KOPT-K1 (cell line): ENCODE measurements at regions not wholly inside any gene's neighbourhood (a gene's known extent, or its start where the extent isn't known, plus 50 kb on each side); places are given as distances from the start of the nearest gene placed in this dataset.

Experiments
- H3K27ac ChIP-seq: fragments of 200-600 bp; sonication (generic); 2 replicates; pipeline ENCODE4 v1.5.1; 2016; ENCODE audit warnings: antibody characterized with exemption, mild to moderate bottlenecking, low read depth, low read length; ENCODE audit not compliant: poor library complexity, severe bottlenecking
- H3K36me3 ChIP-seq: fragments of 200-600 bp; sonication (generic); 2 replicates; pipeline ENCODE4 v1.5.1; 2017; ENCODE audit warnings: antibody characterized with exemption, mild to moderate bottlenecking, low read length, moderate library complexity; ENCODE audit not compliant: insufficient read depth
- H3K9me3 ChIP-seq: fragments of 200-600 bp; sonication (generic); 2 replicates; pipeline ENCODE4 v1.5.1; 2017; ENCODE audit warnings: antibody characterized with exemption, low read length, mild to moderate bottlenecking; ENCODE audit not compliant: insufficient read depth, poor library complexity, severe bottlenecking

DNA sequence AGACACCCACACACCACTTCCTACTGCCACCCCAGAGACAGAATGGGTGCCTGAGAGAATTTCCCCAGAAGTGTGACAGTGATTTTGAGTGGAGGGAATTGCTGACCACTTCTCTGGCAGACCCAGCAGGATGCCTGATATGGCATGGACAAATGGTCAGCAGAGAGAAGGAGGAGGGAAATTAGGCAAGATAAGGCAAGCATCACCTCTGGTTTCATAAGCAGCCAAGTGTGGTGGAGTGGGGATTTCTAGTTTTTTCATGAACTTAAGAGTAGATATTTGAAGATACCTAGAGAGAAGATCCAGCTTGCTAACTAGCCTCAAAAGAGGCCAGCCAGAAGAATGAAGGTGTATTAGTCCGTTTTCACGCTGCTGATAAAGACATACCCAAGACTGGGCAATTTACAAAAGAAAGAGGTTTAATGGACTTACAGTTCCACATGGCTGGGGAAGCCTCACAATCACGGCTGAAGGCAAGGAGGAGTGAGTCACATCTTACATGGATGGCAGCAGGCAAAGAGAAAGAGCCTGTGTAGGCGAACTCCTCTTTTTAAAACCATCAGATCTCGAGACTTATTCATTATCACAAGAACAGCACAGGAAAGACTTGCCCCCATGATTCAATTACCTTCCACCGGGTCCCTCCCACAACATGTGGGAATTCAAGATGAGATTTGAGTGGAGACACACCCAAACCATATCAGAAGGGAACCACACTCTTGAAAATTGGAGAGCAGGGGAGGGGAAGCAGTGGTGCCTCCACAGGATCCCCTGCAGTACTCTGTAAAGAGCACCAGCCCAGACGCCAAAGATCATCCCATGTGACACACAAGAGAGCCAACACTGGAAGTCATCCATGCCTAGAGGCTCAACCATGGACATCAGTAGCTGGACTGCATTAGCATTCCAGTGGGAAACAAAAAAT is 64.2 kb downstream of the RBM43 start:
- Histone ChIP-seq H3K27ac (no peak overlapping the region), H3K9me3 (no peaks in the 10 kb centered on the region), H3K36me3 (no peaks in the 10 kb centered on the region)

DNA sequence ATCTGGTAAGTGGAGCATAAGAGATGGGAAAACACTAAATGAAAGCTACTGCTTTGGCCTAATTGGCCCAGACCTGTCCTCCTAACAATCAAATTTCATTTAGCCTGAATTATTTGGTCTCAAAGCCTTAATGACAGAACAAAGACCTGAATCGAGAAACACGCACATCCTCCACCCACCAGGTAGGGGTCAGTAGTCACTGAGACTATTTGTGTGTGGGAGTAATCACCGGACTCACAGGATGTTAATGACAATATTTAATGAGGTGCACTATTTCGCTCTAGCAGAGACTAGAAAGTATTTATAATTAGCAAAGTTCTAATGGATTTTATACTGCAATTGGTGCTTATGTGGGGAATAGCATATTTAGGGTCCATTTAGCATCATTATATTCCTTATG is 68.1 kb downstream of the RBM43 start:
- no peak overlapping the region for H3K27ac ChIP-seq

DNA sequence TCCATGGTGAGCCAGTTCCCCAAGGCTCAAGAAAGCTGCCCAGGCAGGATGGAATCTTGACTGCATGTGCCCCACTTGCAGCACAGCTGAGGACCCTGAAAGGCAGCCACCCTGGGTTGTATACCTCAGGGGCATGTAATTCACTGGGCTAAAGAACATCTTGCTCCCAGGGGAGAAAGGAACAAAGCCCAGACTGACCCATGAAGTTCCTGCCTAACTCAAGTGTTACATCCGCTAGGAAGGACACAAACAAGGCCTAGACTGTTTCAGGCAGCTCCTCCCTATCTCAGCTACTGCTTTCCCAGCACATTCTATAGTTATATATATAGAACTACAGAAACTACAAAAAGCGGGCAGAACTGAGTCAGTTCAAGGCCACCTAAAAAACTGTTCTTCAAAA is 69.0 kb downstream of the RBM43 start:
- Histone ChIP-seq H3K27ac (no peak overlapping the region), H3K36me3 (no peaks in the 10 kb centered on the region), H3K9me3 (no peaks in the 10 kb centered on the region)

More for the DNA sequence above, 68.1 kb downstream of the RBM43 start:
- Histone ChIP-seq H3K36me3 (no peaks in the 10 kb centered on the region), H3K9me3 (no peaks in the 10 kb centered on the region)

- Histone ChIP-seq H3K9me3 (no peaks in the 10 kb centered on the region), H3K27ac (no peak overlapping the region), H3K36me3 (no peaks in the 10 kb centered on the region)
Observed at GRCh38 chr2:151191001-151191400, 70.7 kb downstream of the RBM43 start.

DNA sequence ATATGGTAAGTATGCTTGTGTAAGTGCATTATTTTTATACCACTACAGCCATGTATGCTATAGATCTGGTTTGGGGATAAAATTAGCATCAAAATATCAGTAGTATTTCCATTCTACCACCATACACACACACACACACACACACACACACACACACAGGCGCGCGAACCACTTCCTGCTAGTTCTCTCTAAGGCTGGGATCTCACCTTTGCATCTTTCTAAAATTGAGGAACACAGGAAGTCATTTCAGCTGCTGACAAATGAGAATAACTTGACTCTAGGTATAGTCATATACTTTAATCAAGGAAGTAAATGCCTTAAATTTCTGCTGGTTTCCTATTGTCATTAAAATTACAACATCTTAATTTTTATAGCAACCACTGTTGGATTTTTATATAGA is 72.5 kb downstream of the RBM43 start:
- no peaks in the 10 kb centered on the region for H3K9me3 ChIP-seq
- no peak overlapping the region for H3K27ac ChIP-seq
- no peaks in the 10 kb centered on the region for H3K36me3 ChIP-seq

- H3K27ac ChIP-seq, result no peak overlapping the region
- H3K36me3 ChIP-seq, result no peaks in the 10 kb centered on the region
- no peaks in the 10 kb centered on the region for H3K9me3 ChIP-seq
Observed at GRCh38 chr2:151186011-151186410, 75.7 kb downstream of the RBM43 start.

GRCh38 chr2:151182899-151183809 is 78.5 kb downstream of the RBM43 start:
- Histone ChIP-seq H3K36me3 (no peaks in the 10 kb centered on the region), H3K27ac (no peak overlapping the region), H3K9me3 (no peaks in the 10 kb centered on the region)

DNA sequence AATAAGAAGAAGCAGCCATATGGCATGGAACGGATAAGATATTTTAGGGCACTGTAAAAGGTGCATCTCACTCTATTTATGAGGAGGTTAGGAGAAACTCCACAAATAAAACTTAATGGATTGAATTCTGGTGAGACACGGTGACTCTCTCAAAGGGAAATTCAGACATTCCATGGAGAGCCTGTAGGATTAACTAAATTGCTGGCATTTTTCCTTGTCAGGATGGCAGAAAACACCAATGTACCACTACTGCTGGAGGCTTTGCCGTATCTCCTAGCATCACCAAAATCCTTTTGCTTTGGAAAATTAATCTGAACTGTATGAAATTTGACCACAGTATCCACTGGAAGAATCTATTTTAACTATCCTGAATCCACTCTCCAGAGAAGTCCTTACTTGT is 79.3 kb downstream of the RBM43 start:
- no peaks in the 10 kb centered on the region for H3K36me3 ChIP-seq
- H3K27ac ChIP-seq, result no peak overlapping the region
- no peaks in the 10 kb centered on the region for H3K9me3 ChIP-seq

DNA sequence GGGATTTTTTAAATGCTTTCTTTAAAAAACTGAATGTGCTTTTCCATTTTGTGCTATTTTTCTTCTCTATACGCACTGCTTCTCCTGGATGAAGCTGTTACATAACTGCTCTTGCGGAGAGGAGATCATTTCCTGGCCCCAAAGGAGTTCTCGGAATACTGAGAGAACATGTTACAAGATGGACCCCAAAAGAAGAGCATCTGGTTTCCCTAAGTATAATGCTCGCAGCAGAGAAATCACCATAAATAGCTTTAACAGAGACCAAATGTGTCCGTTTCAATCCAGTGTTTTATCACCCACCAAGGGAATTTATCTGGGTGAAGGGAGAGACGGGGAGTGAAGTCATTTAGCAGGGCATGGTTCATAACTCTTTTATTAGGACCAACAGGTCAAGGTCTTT is 80.1 kb downstream of the RBM43 start:
- H3K27ac ChIP-seq, result no peak overlapping the region
- no peaks in the 10 kb centered on the region for H3K9me3 ChIP-seq
- no peaks in the 10 kb centered on the region for H3K36me3 ChIP-seq

- Histone ChIP-seq H3K36me3 (no peaks in the 10 kb centered on the region), H3K27ac (no peak overlapping the region), H3K9me3 (no peaks in the 10 kb centered on the region)
Observed at GRCh38 chr2:151180123-151180522, 81.5 kb downstream of the RBM43 start.

DNA sequence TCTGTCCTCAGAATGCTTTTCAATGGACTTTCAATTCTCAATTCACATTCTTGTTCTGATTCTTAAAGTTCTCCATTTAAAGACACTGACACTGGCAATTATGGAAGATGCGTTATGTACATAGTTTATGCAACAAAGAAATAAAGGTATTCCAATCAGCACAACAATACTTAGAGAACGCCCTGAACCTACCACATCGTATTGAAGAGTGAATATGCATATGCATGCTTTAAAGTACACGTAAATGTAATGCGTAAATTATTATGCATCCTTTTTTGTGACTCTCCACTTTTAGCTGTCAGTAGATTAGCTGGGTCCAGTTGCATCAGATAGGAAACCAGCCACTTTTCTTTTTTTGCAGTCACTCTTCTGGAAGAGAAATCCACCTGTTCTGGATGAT is 83.5 kb downstream of the RBM43 start:
- H3K36me3 ChIP-seq, result no peaks in the 10 kb centered on the region
- H3K27ac ChIP-seq, result no peak overlapping the region
- no peaks in the 10 kb centered on the region for H3K9me3 ChIP-seq

DNA sequence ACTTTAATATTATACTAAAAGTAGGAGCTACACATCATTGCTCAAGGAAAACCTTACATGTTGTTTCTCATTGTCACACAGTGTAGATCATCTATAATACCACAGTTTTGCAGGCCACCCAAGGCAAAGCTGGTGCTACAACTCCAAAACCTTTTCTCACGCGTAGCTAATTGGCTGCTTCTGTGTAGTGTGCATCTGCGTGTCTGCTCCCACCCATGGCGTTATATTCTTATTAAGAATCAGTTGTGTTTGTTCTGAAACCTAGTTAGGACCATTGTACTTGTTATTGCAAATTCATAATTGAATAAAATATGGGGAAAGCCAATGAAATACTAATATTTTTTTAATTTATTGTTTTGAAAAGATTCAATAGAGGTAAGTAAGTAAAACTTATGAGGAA is 83.9 kb downstream of the RBM43 start:
- Histone ChIP-seq H3K36me3 (no peaks in the 10 kb centered on the region), H3K27ac (no peak overlapping the region), H3K9me3 (no peaks in the 10 kb centered on the region)

DNA sequence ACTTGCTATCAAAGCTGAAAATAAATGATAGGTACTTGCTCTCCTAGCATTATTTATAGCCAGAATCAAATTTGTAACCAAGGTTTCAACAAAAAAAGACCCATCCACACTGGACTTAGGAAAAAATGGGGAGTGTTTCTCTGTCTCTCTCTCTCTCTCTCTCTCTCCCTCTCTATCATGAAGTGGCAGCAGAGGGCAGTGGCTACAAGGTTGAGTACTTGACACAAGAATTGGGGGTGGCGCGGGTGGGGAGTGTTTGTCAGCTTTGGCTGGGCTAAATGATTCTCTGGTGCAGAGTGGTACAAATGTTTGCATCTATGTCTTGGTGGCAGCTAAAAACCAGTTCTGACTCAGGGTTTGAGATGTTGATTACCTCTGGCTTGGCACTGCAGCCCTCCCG is 85.0 kb downstream of the RBM43 start:
- Histone ChIP-seq H3K27ac (no peak overlapping the region), H3K36me3 (no peaks in the 10 kb centered on the region), H3K9me3 (no peaks in the 10 kb centered on the region)

- H3K9me3 ChIP-seq, result no peaks in the 10 kb centered on the region
- H3K36me3 ChIP-seq, result no peaks in the 10 kb centered on the region
- H3K27ac ChIP-seq, result no peak overlapping the region
Observed at GRCh38 chr2:151175864-151176263, 85.8 kb downstream of the RBM43 start.

DNA sequence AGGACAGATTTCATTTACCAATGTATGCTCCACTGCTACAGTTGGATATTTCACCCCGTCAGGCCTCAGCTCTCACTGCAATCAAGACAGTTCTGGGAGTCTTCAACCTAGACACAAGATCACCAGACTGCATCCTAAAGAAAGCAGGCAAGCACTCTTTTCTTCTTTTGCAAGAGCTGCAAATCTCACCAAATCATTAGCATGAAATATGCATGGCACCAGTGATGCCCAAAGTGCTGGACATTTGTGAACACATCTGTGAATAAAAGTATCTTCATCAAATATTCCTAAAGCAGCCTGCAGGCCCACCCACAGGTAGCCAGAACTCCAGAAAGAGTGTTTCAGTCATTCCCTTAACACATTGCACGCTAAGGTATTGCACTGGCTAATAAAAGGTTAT is 87.5 kb downstream of the RBM43 start:
- Histone ChIP-seq H3K9me3 (no peaks in the 10 kb centered on the region), H3K27ac (no peak overlapping the region)

More for the DNA sequence above, 87.5 kb downstream of the RBM43 start:
- no peaks in the 10 kb centered on the region for H3K36me3 ChIP-seq
